HG03097 (cell line): ENCODE measurements at regions not wholly inside any gene's neighbourhood (a gene's known extent, or its start where the extent isn't known, plus 50 kb on each side); places are given as distances from the start of the nearest gene placed in this dataset.
"Not testable (repeated sequence)": the region's sequence is repeated elsewhere in the genome, so short reads cannot be mapped to it uniquely, and the experiment has no call there.

Source experiments
- ATAC-seq: cut with Tn5 transposase; IDR thresholded peaks from one replicate; pipeline ENCODE4 v1.9.1; 2021; ENCODE audit not compliant: unreplicated experiment, low FRiP score

GRCh38 chr18:22789052-22789451, 144.1 kb upstream of the RBBP8 start:
- no peak for ATAC-seq

- no peak for ATAC-seq
Measured at GRCh38 chr18:22789600-22789999, 143.5 kb upstream of the RBBP8 start.

GRCh38 chr18:22790545-22791309, 142.4 kb upstream of the RBBP8 start:
- no peak for ATAC-seq

- no peak for ATAC-seq
Measured at GRCh38 chr18:22791310-22791610, 141.9 kb upstream of the RBBP8 start.

GRCh38 chr18:22796113-22796512, 137.0 kb upstream of the RBBP8 start:
- no peak for ATAC-seq

GRCh38 chr18:22800551-22800951, 132.6 kb upstream of the RBBP8 start:
- no peak for ATAC-seq

- ATAC-seq, result no peak
Measured at GRCh38 chr18:22813648-22814328, 119.3 kb upstream of the RBBP8 start.

GRCh38 chr18:22814329-22814703, 118.8 kb upstream of the RBBP8 start:
- ATAC-seq, result no peak

GRCh38 chr18:22816266-22817176, 116.6 kb upstream of the RBBP8 start:
- ATAC-seq, result no peak

GRCh38 chr18:22817844-22818243, 115.3 kb upstream of the RBBP8 start:
- ATAC-seq, result no peak

GRCh38 chr18:22822024-22822423, 111.1 kb upstream of the RBBP8 start:
- ATAC-seq, result no peak

- peak; percentile 88 for ATAC-seq
Measured at GRCh38 chr18:22822841-22823508, 110.2 kb upstream of the RBBP8 start.

GRCh38 chr18:22826726-22827125, 106.4 kb upstream of the RBBP8 start:
- ATAC-seq, result no peak

- ATAC-seq, result no peak
Measured at GRCh38 chr18:22827216-22827615, 105.9 kb upstream of the RBBP8 start.

GRCh38 chr18:22827741-22828140, 105.4 kb upstream of the RBBP8 start:
- no peak for ATAC-seq

- no peak for ATAC-seq
Measured at GRCh38 chr18:22828171-22828570, 105.0 kb upstream of the RBBP8 start.

GRCh38 chr18:22828583-22828982, 104.5 kb upstream of the RBBP8 start:
- not testable (repeated sequence) for ATAC-seq

GRCh38 chr18:22829781-22830180, 103.3 kb upstream of the RBBP8 start:
- no peak for ATAC-seq

GRCh38 chr18:22830511-22830910, 102.6 kb upstream of the RBBP8 start:
- no peak for ATAC-seq

- no peak for ATAC-seq
Measured at GRCh38 chr18:22831441-22831904, 101.7 kb upstream of the RBBP8 start.

- ATAC-seq, result no peak
Measured at GRCh38 chr18:22836932-22837331, 96.2 kb upstream of the RBBP8 start.
